GM12878 (cell line): ENCODE measurements at regions not wholly inside any gene's neighbourhood (a gene's known extent, or its start where the extent isn't known, plus 50 kb on each side); places are given as distances from the start of the nearest gene placed in this dataset.
A peak's percentile ranks its signal among the peaks of the same experiment; 100 is the strongest.

ENCODE experiments used
- ATAC-seq: fragments of 200-7000 bp; cut with Tn5 transposase; 3 replicates; pipeline ENCODE4 v1.9.1; 2020; ENCODE audit warnings: mild to moderate bottlenecking, moderate library complexity
- BruUV-seq: library from RNA; stranded (reverse); fragments of 400-500 nt; replicated peaks from 2 replicates; lab custom pipeline; 2021; lab: Mats Ljungman, UMichigan
- CTCF ChIA-PET: fragments of 300-600 bp; sonication (Branson Sonifier 250); formaldehyde crosslinking; extraction: SDS; loops from one replicate; lab custom pipeline; 2021; ENCODE audit warnings: inconsistent platforms; lab: Yijun Ruan, JAX
- POLR2A ChIA-PET: fragments of 350-600 bp; formaldehyde crosslinking; extraction: SDS; loops from one replicate; lab custom pipeline; 2021; ENCODE audit warnings: inconsistent platforms; lab: Charles Lee
- RAD21 ChIA-PET: fragments of 300-600 bp; sonication (Branson Sonifier 250); formaldehyde crosslinking; loops from one replicate; lab custom pipeline; 2023; ENCODE audit warnings: antibody characterized with exemption; ENCODE audit not compliant: unreplicated experiment; lab: Charles Lee
- SMC1A ChIA-PET: fragments of 300-600 bp; sonication (Branson Sonifier 250); formaldehyde crosslinking; loops from one replicate; lab custom pipeline; 2023; ENCODE audit not compliant: unreplicated experiment, uncharacterized antibody; lab: Charles Lee
- DNase-seq: peaks from one replicate; pipeline ENCODE4 v3.0.0-alpha.2; 2011; ENCODE audit warnings: low read depth, low spot score
- FAIRE-seq: peaks from 3 replicates; lab custom pipeline; 2011; peaks lifted over from hg19 to GRCh38; lab: Jason Lieb, UNC
- H2AFZ ChIP-seq: 2 replicates; pipeline ENCODE4 v1.6.0; 2011; ENCODE audit warnings: low read depth, low read length, control low read depth; ENCODE audit not compliant: control insufficient read depth
- H3K27ac ChIP-seq: 2 replicates; pipeline ENCODE4 v1.5.1; 2011; ENCODE audit warnings: control low read depth; ENCODE audit not compliant: control insufficient read depth, insufficient read depth
- H3K27me3 ChIP-seq, 2 experiments: replicated peaks in 1 of 2; 2 replicates each; pipeline versions ENCODE4 v1.6.0 to v1.6.1; 2011; ENCODE audit warnings: low read length in 1 of 2; ENCODE audit not compliant: control insufficient read depth in 2 of 2, insufficient read depth in 2 of 2
- H3K36me3 ChIP-seq, 2 experiments: 2 replicates each; pipeline ENCODE4 v1.5.1; 2011; ENCODE audit warnings: low read length in 1 of 2; ENCODE audit not compliant: control insufficient read depth in 2 of 2, insufficient read depth in 2 of 2
- H3K4me1 ChIP-seq: 2 replicates; pipeline ENCODE4 v1.6.1; 2011; ENCODE audit warnings: mild to moderate bottlenecking, low read length, moderate library complexity, mixed read lengths; ENCODE audit not compliant: control insufficient read depth, insufficient read depth
- H3K4me2 ChIP-seq: 2 replicates; pipeline ENCODE4 v1.6.0; 2011; ENCODE audit warnings: control low read depth; ENCODE audit not compliant: control insufficient read depth, insufficient read depth
- H3K4me3 ChIP-seq: fragments of 200-600 bp; sonication (generic); 2 replicates; pipeline ENCODE4 v1.5.1; 2016
- H3K79me2 ChIP-seq: 2 replicates; pipeline ENCODE4 v1.6.0; 2011; ENCODE audit warnings: low read length; ENCODE audit not compliant: control insufficient read depth, insufficient read depth
- H3K9ac ChIP-seq: 2 replicates; pipeline ENCODE4 v1.8.0; 2011; ENCODE audit warnings: low read length, control low read depth, mixed read lengths; ENCODE audit not compliant: control insufficient read depth, insufficient read depth
- H3K9me3 ChIP-seq: replicated peaks from 3 replicates; pipeline ENCODE4 v1.5.1; 2011; ENCODE audit warnings: mild to moderate bottlenecking, low read length; ENCODE audit not compliant: control insufficient read depth, insufficient read depth
- H4K20me1 ChIP-seq: 2 replicates; pipeline ENCODE4 v1.6.0; 2011; ENCODE audit not compliant: control insufficient read depth, insufficient read depth
- ATF7 ChIP-seq: fragments of 450-650 bp; IDR thresholded peaks from 2 replicates; pipeline ENCODE4 v1.6.1; 2016; ENCODE audit warnings: low read depth, mild to moderate bottlenecking
- CBX3 ChIP-seq: fragments of 200-600 bp; sonication (generic); IDR thresholded peaks from 2 replicates; pipeline ENCODE4 v1.6.1; 2016; ENCODE audit warnings: low read depth, borderline replicate concordance
- EP300 ChIP-seq, 2 experiments: fragments of 150-350 bp in 1 of 2; IDR thresholded peaks; 2 replicates each; pipeline ENCODE4 v1.6.1; 2011 to 2012; ENCODE audit warnings: low read depth in 2 of 2, low read length in 2 of 2, borderline replicate concordance in 1 of 2, improper control_type of control experiment in 1 of 2, inconsistent platforms in 1 of 2; ENCODE audit not compliant: control insufficient read depth in 1 of 2
- FOXK2 ChIP-seq: fragments of 450-650 bp; IDR thresholded peaks from 2 replicates; pipeline ENCODE4 v1.6.1; 2017; ENCODE audit warnings: mild to moderate bottlenecking, moderate library complexity
- GABPA ChIP-seq: IDR thresholded peaks from 2 replicates; pipeline ENCODE4 v1.6.1; 2014; ENCODE audit warnings: antibody characterized with exemption, low read depth, mild to moderate bottlenecking, inconsistent platforms
- IKZF2 ChIP-seq, 2 experiments: fragments of 450-650 bp; IDR thresholded peaks; 2 replicates each; pipeline ENCODE4 v1.6.1; 2017; ENCODE audit warnings: mild to moderate bottlenecking in 2 of 2, moderate library complexity in 2 of 2
- NFXL1 ChIP-seq: fragments of 450-650 bp; IDR thresholded peaks from 2 replicates; pipeline ENCODE4 v1.6.1; 2017; ENCODE audit warnings: antibody characterized with exemption, mild to moderate bottlenecking, borderline replicate concordance
- NRF1 ChIP-seq: conservative IDR thresholded peaks from 2 replicates; pipeline ENCODE4 v1.6.1; 2011; ENCODE audit warnings: mild to moderate bottlenecking, low read depth, low read length, improper control_type of control experiment
- SPI1 ChIP-seq: IDR thresholded peaks from 2 replicates; pipeline ENCODE4 v1.6.1; 2011; ENCODE audit warnings: low read depth, mild to moderate bottlenecking, low read length, moderate library complexity, borderline replicate concordance; ENCODE audit not compliant: insufficient read depth
- ZNF207 ChIP-seq: fragments of 450-650 bp; IDR thresholded peaks from 2 replicates; pipeline ENCODE4 v1.6.1; 2014; ENCODE audit warnings: antibody characterized with exemption, mild to moderate bottlenecking, borderline replicate concordance
- ZNF24 ChIP-seq: fragments of 450-650 bp; IDR thresholded peaks from 2 replicates; pipeline ENCODE4 v1.6.1; 2017; ENCODE audit warnings: antibody characterized with exemption, mild to moderate bottlenecking
- WGBS: methylation state at CpG from one replicate; pipeline ENCODE4 v1.1.6; 2016; ENCODE audit warnings: low lambda C conversion rate; ENCODE audit not compliant: insufficient replicate concordance, insufficient coverage; ENCODE audit errors: missing lambda C conversion rate; 5-methylcytosine and 5-hydroxymethylcytosine counted together
- in situ Hi-C: fragments of 300-500 bp; cut with MboI; formaldehyde crosslinking; loops from 9 replicates; pipeline ENCODE4 v1.14.3; 2018; ENCODE audit warnings: mixed read lengths
- intact Hi-C: fragments of 100-400 bp; cut with micrococcal nuclease; formaldehyde crosslinking; loops from one replicate; pipeline ENCODE4 v1.14.2; 2022; ENCODE audit not compliant: unreplicated experiment
- TF ChIP-seq, protein P1 (sequence below): fragments of 450-650 bp; IDR thresholded peaks from 2 replicates; pipeline ENCODE4 v1.6.1; 2017; ENCODE audit warnings: mild to moderate bottlenecking, moderate library complexity

DNA sequence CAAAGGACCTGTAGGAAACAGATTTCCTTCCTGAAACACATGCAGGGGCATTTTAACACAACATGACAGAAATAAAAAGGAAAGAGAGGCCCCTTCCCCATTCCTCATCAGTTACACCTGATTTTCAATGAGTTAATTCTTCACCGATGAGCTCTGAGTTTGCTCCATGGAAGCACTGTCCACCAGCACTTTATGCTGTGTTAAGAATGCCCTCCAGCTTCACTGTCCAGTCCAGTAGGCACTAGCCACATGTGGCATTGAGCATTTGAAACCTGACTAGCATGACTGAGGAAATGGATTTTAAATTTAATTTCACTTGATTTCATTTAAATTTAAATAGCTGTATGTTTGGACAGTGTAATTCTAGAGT lies 217.2 kb upstream of the SLC10A2 start (continued):
- TF ChIP-seq, protein P1, sequence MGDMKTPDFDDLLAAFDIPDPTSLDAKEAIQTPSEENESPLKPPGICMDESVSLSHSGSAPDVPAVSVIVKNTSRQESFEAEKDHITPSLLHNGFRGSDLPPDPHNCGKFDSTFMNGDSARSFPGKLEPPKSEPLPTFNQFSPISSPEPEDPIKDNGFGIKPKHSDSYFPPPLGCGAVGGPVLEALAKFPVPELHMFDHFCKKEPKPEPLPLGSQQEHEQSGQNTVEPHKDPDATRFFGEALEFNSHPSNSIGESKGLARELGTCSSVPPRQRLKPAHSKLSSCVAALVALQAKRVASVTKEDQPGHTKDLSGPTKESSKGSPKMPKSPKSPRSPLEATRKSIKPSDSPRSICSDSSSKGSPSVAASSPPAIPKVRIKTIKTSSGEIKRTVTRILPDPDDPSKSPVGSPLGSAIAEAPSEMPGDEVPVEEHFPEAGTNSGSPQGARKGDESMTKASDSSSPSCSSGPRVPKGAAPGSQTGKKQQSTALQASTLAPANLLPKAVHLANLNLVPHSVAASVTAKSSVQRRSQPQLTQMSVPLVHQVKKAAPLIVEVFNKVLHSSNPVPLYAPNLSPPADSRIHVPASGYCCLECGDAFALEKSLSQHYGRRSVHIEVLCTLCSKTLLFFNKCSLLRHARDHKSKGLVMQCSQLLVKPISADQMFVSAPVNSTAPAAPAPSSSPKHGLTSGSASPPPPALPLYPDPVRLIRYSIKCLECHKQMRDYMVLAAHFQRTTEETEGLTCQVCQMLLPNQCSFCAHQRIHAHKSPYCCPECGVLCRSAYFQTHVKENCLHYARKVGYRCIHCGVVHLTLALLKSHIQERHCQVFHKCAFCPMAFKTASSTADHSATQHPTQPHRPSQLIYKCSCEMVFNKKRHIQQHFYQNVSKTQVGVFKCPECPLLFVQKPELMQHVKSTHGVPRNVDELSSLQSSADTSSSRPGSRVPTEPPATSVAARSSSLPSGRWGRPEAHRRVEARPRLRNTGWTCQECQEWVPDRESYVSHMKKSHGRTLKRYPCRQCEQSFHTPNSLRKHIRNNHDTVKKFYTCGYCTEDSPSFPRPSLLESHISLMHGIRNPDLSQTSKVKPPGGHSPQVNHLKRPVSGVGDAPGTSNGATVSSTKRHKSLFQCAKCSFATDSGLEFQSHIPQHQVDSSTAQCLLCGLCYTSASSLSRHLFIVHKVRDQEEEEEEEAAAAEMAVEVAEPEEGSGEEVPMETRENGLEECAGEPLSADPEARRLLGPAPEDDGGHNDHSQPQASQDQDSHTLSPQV, result no peak
- TF ChIP-seq ZNF207, result no peak
- no peak for TF ChIP-seq NRF1
- no peak for TF ChIP-seq GABPA
- no peak for TF ChIP-seq CBX3
- no peak for TF ChIP-seq NFXL1

DNA sequence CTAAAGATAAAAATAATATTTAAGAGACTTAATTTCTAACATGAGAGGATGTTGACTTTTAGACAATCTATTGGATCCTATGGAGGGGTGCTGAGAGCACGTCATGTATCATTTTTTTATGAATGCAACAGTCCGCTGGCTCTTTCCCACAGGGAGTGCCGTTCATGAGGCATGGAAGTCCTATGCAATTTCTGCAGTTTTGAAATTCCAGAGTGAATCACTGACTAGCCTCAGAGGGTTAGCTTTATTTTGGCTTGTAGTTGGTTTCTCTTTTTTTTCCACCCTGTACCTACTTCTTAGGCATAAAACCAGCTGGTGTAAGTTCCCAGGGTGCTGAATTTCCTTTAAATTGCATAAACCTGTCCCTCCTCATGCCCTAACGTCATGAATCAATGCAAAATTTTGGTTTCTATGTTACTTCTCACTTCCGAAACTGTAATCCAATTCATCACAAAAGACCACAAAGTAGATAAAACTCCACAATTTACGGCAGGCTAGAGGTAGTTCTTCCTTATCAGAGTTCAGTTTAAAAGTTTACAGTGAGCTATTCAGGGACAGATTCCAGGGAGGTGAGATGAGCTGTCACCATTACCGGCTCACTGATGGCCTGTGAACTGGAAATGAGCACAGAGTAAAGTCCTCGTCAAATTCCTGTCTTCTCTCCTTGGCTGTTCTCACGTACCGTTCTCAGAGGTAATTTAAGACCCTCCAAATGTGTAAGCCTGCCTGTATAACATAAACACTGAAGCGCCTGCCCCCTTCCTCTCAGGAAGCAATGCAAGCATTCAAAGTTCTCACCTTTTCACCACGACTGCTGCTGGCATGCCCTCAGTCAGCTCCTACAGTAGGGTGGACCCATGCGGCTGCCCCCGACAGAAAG lies 216.6 kb upstream of the SLC10A2 start:
- ATAC-seq, result peak; percentile 62
- no peak overlapping the region for H3K4me3 ChIP-seq
- no peak for DNase-seq
- in situ Hi-C loops (no loop called here), intact Hi-C loops (loop anchor here (10.0 kb wide), 1 partner anchor 368 kb away; no protein-coding TSS in a partner anchor)
- H3K9me3 ChIP-seq, result no peaks in the 10 kb centered on the region; the same call in 2 of the 3 replicates
- H3K79me2 ChIP-seq, result no peaks in the 10 kb centered on the region
- peak overlapping the region; percentile 78 for H2AFZ ChIP-seq
- no TSS peak for BruUV-seq
- TF ChIP-seq SPI1 (0 out of 2 replicates have a peak, but pooled peaks have one; percentile 6), FOXK2 (no peak), ZNF24 (0 out of 2 replicates have a peak, but pooled peaks have one; percentile 7), IKZF2 (IDR thresholded peaks at IDR 0.05) (peak; percentile 37 to 44; a peak in 2 of 4 replicates), CBX3 (no peak), ATF7 (peak; percentile 39; the same call in 1 of the 2 replicates), EP300 (IDR thresholded peaks at IDR 0.05; ENCODE audit: borderline replicate concordance in 1 of 2, control insufficient read depth in 1 of 2, low read depth in 2 of 2, low read length in 2 of 2) (0 out of 4 replicates have a peak, but pooled peaks of 1 of the 2 experiments have one; percentile 11)
- no peaks in the 10 kb centered on the region for H4K20me1 ChIP-seq
- ChIA-PET RAD21 (interaction anchor here (1.3 kb wide), 2 partner anchors 8 to 9 kb away, joined by 5 to 6 read pairs; no protein-coding TSS in a partner anchor), CTCF (interaction anchor here (0.5 kb wide), 1 partner anchor 15 kb away, joined by 3 read pairs; no protein-coding TSS in a partner anchor), SMC1A (interaction anchor here (0.6 to 2.2 kb wide), 10 partner anchors 8 to 854 kb away, joined by 3 to 9 read pairs (median 3); no protein-coding TSS in a partner anchor), POLR2A (interaction anchor here (1.7 kb wide), 1 partner anchor 8 kb away, joined by 8 read pairs; no protein-coding TSS in a partner anchor)
- H3K27ac ChIP-seq, result no peak overlapping the region
- H3K4me1 ChIP-seq, result peaks cover 5% of the 10 kb centered on the region
- H3K4me2 ChIP-seq, result peak overlapping the region; percentile 36
- no peaks in the 10 kb centered on the region for H3K36me3 ChIP-seq
- 7% methylated on average over 14 of the region's 14 CpGs for WGBS
- H3K27me3 ChIP-seq, result no peaks in the 10 kb centered on the region
- FAIRE-seq, result peak; percentile 35
- H3K9ac ChIP-seq, result no peak overlapping the region
